ENCODE measurements at regions not wholly inside any gene's neighbourhood (a gene's known extent, or its start where the extent isn't known, plus 50 kb on each side); places are given as distances from the start of the nearest gene placed in this dataset.

DNA sequence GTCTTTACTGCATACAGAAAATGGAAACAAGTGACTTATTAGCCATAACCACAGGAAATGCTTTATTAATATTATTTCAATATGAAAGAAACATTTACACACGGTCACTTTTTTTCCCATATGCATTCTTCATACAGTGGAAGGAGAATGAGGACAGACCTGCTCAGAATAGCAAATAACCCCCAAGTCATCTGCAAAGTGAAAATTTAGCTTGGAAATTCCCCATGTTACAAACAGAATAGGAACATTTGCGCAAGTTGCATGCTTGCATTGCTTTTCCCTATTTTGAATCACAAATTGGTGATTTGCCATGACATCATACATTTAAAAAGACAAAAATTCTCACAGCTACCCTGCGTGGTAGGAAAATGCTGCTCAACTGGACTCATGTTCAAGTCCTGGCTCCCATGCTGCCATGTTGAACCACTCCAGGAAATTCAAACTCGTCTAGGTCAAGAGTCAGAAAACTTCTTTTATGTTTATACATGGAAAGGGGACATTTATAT is 102.0 kb downstream of the GP2 start:
- TF ChIP-seq, protein P1, sequence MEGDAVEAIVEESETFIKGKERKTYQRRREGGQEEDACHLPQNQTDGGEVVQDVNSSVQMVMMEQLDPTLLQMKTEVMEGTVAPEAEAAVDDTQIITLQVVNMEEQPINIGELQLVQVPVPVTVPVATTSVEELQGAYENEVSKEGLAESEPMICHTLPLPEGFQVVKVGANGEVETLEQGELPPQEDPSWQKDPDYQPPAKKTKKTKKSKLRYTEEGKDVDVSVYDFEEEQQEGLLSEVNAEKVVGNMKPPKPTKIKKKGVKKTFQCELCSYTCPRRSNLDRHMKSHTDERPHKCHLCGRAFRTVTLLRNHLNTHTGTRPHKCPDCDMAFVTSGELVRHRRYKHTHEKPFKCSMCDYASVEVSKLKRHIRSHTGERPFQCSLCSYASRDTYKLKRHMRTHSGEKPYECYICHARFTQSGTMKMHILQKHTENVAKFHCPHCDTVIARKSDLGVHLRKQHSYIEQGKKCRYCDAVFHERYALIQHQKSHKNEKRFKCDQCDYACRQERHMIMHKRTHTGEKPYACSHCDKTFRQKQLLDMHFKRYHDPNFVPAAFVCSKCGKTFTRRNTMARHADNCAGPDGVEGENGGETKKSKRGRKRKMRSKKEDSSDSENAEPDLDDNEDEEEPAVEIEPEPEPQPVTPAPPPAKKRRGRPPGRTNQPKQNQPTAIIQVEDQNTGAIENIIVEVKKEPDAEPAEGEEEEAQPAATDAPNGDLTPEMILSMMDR (conservative IDR thresholded peaks at IDR 0.05; ENCODE audit: low read depth, low read length): no peak
- no peak for TF ChIP-seq EZH2 (IDR thresholded peaks at IDR 0.05; ENCODE audit: borderline replicate concordance, low read depth, low read length, poor library complexity, severe bottlenecking)

All from A673 (cell line).